IMR-90 (cell line): ENCODE measurements at regions not wholly inside any gene's neighbourhood (a gene's known extent, or its start where the extent isn't known, plus 50 kb on each side); places are given as distances from the start of the nearest gene placed in this dataset.

Experiments used
- BHLHE40 ChIP-seq: fragments of 150-350 bp; IDR thresholded peaks from 2 replicates; pipeline ENCODE4 v1.6.1; 2016; ENCODE audit warnings: mild to moderate bottlenecking, low read depth, low read length
- CEBPB ChIP-seq: IDR thresholded peaks from 2 replicates; pipeline ENCODE4 v1.6.1; 2012; ENCODE audit warnings: low read depth, low read length, improper control_type of control experiment
- CHD1 ChIP-seq: IDR thresholded peaks from 2 replicates; pipeline ENCODE4 v1.6.1; 2012; ENCODE audit warnings: low read depth, low read length, improper control_type of control experiment
- CTCF ChIP-seq: conservative IDR thresholded peaks from 2 replicates; pipeline ENCODE4 v1.5.1; 2012; ENCODE audit warnings: mild to moderate bottlenecking, low read depth, low read length, improper control_type of control experiment
- FOS ChIP-seq: fragments of 150-350 bp; IDR thresholded peaks from 2 replicates; pipeline ENCODE4 v1.6.1; 2016; ENCODE audit warnings: low read depth, low read length
- MAFK ChIP-seq: IDR thresholded peaks from 2 replicates; pipeline ENCODE4 v1.6.1; 2012; ENCODE audit warnings: low read depth, low read length, improper control_type of control experiment
- MAZ ChIP-seq: IDR thresholded peaks from 2 replicates; pipeline ENCODE4 v1.6.1; 2012; ENCODE audit warnings: low read depth, mild to moderate bottlenecking, low read length, improper control_type of control experiment, moderate library complexity, borderline replicate concordance
- MXI1 ChIP-seq: IDR thresholded peaks from 2 replicates; pipeline ENCODE4 v1.6.1; 2012; ENCODE audit warnings: low read depth, mild to moderate bottlenecking, low read length, moderate library complexity, borderline replicate concordance
- POLR2A ChIP-seq: IDR thresholded peaks from 2 replicates; pipeline ENCODE4 v1.6.1; 2012; ENCODE audit warnings: mild to moderate bottlenecking, low read depth, low read length
- RAD21 ChIP-seq: IDR thresholded peaks from 2 replicates; pipeline ENCODE4 v1.6.1; 2012; ENCODE audit warnings: low read length, improper control_type of control experiment
- RFX5 ChIP-seq: IDR thresholded peaks from 2 replicates; pipeline ENCODE4 v1.8.0; 2012; ENCODE audit warnings: low read depth, mild to moderate bottlenecking, low read length, moderate library complexity
- SMC3 ChIP-seq: fragments of 150-350 bp; IDR thresholded peaks from 2 replicates; pipeline ENCODE4 v1.6.1; 2016; ENCODE audit warnings: low read depth, mild to moderate bottlenecking, antibody characterized with exemption, low read length, moderate library complexity
- USF2 ChIP-seq: fragments of 150-350 bp; IDR thresholded peaks from 2 replicates; pipeline ENCODE4 v1.6.1; 2017; ENCODE audit warnings: mild to moderate bottlenecking, antibody characterized with exemption, low read length, low read depth
- TF ChIP-seq, protein P1 (sequence below): fragments of 150-350 bp; IDR thresholded peaks from 2 replicates; pipeline ENCODE4 v1.6.1; 2016; ENCODE audit warnings: low read depth, mild to moderate bottlenecking, low read length, moderate library complexity, borderline replicate concordance

- TF ChIP-seq POLR2A (no peak), CTCF (no peak), SMC3 (no peak), FOS (no peak), MAZ (no peak), CEBPB (no peak), RAD21 (no peak), RFX5 (no peak), USF2 (no peak), MAFK (no peak), BHLHE40 (no peak), CHD1 (no peak), MXI1 (no peak)
- TF ChIP-seq, protein P1, sequence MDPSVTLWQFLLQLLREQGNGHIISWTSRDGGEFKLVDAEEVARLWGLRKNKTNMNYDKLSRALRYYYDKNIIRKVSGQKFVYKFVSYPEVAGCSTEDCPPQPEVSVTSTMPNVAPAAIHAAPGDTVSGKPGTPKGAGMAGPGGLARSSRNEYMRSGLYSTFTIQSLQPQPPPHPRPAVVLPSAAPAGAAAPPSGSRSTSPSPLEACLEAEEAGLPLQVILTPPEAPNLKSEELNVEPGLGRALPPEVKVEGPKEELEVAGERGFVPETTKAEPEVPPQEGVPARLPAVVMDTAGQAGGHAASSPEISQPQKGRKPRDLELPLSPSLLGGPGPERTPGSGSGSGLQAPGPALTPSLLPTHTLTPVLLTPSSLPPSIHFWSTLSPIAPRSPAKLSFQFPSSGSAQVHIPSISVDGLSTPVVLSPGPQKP, result no peak
Observed at GRCh38 chr2:60109744-60110143, 443.7 kb downstream of the BCL11A start.
